AG08396 (cell line): ENCODE measurements at regions not wholly inside any gene's neighbourhood (a gene's known extent, or its start where the extent isn't known, plus 50 kb on each side); places are given as distances from the start of the nearest gene placed in this dataset.
"Not testable (repeated sequence)": the region's sequence is repeated elsewhere in the genome, so short reads cannot be mapped to it uniquely, and the experiment has no call there.

Experiments
- DNase-seq: peaks from one replicate; pipeline ENCODE4 v3.0.0; 2012; ENCODE audit warnings: low spot score, mixed read lengths

GRCh38 chr3:13248640-13249039, 171.5 kb downstream of the NUP210 start:
- DNase-seq: no peak

DNA sequence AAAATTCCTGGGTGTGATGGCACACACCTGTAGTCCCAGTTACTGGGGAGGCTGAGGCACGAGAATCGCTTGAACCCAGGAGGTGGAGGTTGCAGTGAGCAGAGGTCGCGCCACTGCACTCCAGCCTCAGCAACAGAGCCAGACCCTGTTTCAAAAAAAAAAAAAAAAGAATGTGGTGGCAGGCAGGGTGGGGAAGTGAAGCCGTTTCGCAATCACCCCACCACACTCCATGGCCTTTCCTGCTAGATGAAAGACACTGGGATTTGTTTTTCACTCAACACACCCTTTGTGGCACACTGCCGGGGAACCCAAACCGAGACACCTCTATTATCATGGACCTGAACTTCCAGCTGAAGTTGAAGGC, 172.4 kb upstream of the IQSEC1 start:
- DNase-seq: no peak

GRCh38 chr3:13243586-13243985, 170.4 kb upstream of the IQSEC1 start:
- no peak for DNase-seq

- no peak for DNase-seq
These were observed 169.1 kb upstream of the IQSEC1 start for GRCh38 chr3:13242364-13242737.

DNA sequence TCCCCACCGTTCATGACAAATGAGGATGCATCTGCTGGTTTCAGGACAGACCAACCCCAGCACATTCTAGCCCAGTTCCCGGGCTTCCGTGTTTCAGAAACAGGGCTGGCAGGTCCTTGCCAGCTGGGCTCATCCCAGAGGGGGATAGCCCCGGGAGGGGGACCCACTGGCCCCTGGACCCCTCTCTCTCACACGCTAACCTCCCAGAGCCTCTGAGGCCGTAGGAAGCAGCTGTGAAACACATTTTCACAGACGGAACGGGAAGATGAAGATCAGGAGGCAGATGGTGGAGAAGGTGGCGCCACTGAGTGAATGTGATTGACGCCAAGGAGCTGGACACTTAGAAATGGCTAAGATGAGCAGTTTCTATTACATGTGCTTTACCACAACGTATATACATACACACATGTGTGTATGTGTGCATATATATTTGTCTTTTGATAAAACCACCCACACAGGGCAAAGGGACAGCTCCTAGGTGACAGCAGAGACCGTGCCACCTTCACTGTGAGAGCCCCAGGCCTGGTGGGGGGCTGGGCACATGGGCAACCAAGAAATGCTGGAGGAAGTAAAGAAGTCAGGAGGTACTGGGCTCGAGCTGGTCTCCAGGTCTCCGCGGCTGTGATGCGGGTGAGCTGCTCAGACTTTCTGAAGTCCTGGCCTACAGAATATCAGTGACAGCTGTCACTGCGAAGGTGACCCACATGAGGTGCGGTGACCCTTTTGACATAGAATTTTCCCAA, 168.6 kb upstream of the IQSEC1 start:
- DNase-seq: no peak

DNA sequence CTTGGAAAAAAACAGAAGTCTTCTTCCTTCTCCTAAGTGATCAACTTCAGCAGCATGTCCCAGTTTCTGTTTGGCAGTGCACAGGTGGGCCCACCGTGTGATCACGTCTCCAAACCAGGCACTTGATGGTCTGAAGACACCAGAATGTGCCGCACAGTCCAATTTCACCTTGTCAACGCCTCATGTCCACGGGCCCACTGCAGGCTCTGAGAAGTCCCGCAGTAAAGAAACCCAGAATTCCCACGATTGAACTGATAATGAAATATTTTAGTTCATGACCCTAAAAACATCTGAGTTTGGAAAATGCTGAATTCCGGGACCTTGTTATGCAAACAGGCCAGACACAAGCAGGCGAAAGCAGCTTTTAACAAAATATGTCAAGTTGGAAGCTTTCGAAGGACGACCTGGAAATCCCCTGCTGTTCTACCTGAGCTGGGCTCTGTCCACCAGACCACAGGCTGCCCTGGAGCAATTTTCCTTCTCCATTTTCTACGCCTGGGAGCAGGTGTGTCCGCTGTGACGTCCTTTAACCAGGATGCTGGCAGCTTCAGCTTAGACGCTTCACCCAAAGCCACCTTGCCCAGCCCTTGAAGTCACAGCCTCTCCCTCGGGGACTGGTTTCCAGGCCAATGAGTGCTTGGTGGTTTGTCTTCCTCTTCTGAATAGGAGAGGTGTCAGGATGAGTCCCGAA, 167.8 kb upstream of the IQSEC1 start:
- no peak for DNase-seq

GRCh38 chr3:13239467-13239760, 166.2 kb upstream of the IQSEC1 start:
- DNase-seq: no peak

DNA sequence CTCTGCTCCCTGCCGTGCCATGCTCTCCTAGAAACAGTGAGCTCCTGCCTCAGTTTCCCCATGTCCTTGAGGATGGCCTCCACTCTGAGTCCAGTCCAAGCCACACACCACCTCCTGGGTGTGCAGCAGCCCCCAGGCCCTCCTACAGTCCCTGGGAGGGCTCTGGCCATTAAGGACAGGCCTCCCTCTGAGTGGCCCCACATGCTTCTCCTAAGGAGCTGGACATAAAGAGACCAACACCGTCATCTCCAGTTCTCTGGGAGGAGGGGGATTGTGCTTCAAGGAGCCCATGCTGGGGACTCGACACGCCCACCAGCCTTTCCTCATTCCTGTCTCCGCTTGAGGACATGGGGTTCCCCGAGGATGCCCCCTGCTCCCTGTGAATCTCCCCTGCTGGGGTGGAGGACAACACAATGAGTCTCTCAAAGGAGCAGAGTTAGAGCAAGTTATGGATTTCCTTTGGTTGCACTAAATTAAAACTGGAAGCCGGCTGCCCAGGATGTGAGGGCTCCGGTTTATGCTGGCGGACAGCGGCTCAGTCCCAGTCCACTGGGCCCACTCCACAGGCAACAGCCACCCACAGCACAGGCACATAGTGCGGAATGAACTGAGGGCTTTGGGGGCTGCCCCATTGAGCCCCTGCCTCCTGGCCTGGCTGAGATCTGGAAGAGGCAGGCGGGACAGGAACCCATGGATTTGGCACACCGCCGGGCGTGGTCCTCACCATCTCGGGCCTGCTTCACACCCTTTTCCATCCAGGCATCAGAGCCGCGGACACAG, 165.6 kb upstream of the IQSEC1 start:
- no peak for DNase-seq

- no peak for DNase-seq
These were observed 164.7 kb upstream of the IQSEC1 start for GRCh38 chr3:13237776-13238490.

DNA sequence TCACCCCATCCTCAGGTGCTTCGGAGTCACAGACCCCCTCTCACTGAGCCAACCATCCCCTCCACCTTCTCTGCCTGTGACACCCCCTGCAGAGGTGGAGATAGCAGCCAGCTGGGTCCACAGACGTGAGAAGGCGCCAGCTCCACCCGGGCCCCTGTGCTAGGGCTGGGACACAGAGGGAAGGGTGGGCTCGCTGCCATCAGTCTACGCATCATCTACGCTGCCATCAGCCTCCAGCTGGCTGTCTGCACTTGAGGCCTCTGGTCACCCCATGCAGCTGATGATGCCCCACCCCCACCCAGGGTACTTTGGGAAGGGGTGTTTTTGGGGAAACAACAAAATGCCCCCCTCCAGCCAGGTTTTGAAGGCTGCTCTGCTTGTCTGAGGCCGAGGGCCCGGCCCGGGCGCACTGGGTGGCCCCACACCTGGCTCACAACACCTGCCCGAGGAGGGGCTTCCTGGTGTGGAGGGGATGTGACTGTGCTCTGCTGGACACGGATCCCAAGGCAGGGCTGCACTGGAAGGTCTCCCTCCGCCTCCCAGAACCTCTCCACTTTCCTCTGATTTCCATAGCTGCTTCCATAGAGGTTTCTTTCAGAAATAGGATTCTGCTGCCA, 163.4 kb upstream of the IQSEC1 start:
- DNase-seq: no peak

DNA sequence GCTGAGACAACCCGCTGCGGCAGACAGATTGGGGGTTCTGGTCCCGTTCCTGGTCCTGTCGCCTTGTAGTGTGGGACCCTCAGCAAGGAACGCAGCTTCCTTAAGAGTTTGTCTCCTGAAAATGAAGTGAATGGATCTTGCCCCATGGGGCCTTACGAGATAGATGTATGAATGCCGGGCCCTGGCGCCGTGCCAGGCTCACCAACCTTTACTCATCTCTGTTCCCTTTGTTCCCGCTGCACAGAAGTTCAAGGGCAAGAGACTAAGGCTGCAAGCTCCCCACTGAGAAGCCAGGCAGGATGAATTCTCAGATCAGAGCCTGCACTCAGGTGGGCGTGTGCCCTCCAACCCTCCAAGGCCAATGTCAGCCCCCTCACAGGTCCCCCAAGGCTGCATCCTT, 162.7 kb upstream of the IQSEC1 start:
- no peak for DNase-seq

DNA sequence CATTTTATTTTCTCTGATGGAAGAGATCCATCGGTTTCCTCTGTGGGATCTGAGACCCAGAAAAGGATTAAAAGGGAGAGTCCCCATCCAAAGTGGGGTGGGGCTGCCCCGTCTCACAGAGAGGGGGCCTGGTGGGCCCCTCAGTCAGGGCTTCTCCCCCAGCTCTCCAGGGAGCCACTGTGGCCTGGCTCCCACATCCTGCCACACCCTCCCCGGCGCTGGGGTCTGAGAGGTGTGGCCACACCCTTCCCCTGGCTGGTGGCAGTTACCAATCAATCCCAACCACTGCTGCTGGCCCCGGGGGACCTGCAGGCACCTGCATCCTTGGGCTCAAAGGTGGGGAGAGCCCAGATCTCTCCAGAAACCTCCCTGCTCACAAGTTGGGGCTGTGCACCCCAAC, 161.8 kb upstream of the IQSEC1 start:
- DNase-seq: no peak

DNA sequence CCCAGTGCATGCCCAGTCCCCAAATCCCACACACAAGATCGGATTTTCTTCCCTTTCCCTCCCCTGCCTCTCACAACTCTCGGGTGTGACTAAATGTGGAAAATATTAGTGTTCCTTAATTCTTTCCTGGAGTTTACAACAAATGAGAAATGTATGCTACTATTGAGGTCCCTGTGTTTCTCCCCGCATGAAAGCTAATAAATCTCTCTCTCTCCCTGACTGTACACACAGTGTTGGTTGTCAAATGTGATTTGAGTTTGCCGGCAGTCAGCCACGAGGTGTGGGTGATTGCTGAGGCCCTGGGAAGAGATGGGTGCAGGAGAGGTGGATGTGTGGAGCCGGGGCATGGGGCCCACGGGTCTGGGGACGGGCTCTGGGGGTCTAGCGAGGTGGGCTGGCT, 161.4 kb upstream of the IQSEC1 start:
- no peak for DNase-seq

- no peak for DNase-seq
These were observed 160.6 kb upstream of the IQSEC1 start for GRCh38 chr3:13233487-13234485.

- DNase-seq: no peak
These were observed 158.8 kb upstream of the IQSEC1 start for GRCh38 chr3:13231781-13232666.

GRCh38 chr3:13229273-13229949, 156.2 kb upstream of the IQSEC1 start:
- DNase-seq: peak; percentile 38

GRCh38 chr3:13228584-13228983, 155.4 kb upstream of the IQSEC1 start:
- DNase-seq: no peak

DNA sequence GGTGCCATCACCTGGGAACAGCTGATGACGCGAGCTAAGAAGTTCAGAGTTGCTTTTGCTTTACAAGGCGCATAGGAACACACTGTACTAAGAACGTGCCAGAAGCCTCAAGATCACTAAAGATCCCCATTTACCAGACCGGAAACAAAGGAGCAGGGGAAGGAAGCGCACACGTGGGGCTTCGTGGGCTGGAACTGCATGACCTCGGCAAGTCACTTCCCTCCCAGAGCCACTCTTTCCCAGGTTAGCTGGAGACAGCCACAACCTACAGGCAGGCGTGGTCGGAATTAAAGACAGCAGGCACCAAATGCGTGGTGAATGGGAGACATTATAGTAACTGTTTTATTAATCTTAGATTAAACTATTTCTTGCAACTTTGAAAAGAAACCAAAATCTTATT, 154.9 kb upstream of the IQSEC1 start:
- not testable (repeated sequence) for DNase-seq
